GM20431 (cell line): ENCODE measurements at regions not wholly inside any gene's neighbourhood (a gene's known extent, or its start where the extent isn't known, plus 50 kb on each side); places are given as distances from the start of the nearest gene placed in this dataset.

ENCODE experiments used
- in situ Hi-C: fragments of 300-500 bp; cut with MseI, MboI; formaldehyde crosslinking; loops from one replicate; pipeline ENCODE4 v1.15.0; 2020; ENCODE audit warnings: low sequenced_read_pairs; ENCODE audit not compliant: unreplicated experiment

- in situ Hi-C loops, result no loop called here
Observed at GRCh38 chr9:109725460-109725859, 54.5 kb upstream of the PALM2AKAP2 start.

- in situ Hi-C loops, result no loop called here
Observed at GRCh38 chr9:109726119-109726518, 53.9 kb upstream of the PALM2AKAP2 start.

DNA sequence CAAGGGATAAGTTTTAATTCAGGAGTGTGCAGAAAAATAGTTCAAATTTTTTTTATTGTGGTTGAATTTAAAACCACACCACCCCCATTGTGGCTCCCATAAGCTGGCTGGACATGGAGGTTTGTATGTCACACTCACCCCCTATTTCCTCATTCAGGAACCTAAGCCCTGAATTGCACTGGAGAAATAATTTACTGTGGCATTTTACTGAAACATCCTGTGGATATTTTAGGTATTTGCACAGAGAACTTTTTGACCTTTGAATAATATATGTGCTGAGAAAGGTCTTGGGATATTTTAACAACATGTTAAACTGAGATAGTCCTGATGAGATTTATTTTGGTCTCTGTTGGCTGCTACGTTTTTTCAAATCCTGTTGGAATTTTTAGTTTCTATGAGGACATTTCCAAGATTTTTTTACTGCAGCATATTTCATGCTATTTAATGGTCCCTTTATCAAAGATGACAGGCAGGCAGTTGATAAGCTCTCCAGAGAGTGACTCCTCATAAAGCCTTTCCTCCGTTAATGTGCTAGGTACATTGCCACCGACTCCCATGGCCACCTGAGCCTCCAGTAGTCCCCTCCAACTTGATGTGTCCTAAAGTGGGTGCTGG lies 51.2 kb upstream of the PALM2AKAP2 start:
- in situ Hi-C loops, result no loop called here

DNA sequence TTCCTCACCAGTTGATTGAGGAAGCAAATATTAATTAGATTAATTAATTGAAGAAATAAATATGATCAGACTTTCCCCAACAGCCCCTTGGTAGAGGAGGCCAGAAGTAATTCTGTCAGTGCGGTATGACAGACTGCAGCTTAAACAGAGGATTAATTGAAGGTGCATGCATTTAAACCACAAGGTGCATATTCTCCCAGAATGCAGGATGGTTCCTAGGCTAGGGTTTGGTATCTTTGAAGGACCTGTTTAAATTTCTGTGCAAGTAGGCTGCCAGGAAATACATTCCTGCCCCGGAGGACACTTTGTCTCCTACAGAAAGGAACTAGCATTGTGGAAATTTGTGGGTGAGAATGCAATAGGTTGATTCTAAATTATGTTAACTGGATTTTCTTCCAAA lies 50.5 kb upstream of the PALM2AKAP2 start:
- in situ Hi-C loops, result no loop called here
